ENCODE measurements at regions not wholly inside any gene's neighbourhood (a gene's known extent, or its start where the extent isn't known, plus 50 kb on each side); places are given as distances from the start of the nearest gene placed in this dataset.

DNA sequence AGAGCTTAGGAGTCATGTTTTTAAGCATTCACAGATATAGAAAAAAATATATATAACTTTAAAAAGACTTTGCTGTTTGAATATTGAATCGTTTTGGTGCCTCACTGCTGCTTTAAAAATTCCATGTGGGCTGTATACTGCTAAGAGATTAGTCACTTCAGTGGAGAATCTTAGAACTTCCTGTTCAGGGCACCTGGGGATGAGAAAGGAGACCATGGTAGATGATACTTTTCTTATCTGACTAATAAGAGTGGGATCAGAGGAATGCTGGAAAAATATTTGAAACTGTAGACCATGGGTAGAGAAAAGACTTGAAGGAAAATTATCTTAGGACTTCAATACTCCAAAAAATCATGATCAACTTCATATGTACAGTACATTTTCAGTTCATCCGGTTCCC, 442.2 kb upstream of the SETBP1 start:
- TF ChIP-seq EZH2 (IDR thresholded peaks at IDR 0.05; ENCODE audit: low read length, missing control alignments): no peak
- TF ChIP-seq CTCF (conservative IDR thresholded peaks at IDR 0.05 in 1 of 2, IDR thresholded peaks at IDR 0.05 in 1 of 2; ENCODE audit: low read depth in 1 of 2, low read length in 2 of 2): no peak
